HG03025 (cell line): ENCODE measurements at regions not wholly inside any gene's neighbourhood (a gene's known extent, or its start where the extent isn't known, plus 50 kb on each side); places are given as distances from the start of the nearest gene placed in this dataset.

Source experiments
- ATAC-seq: cut with Tn5 transposase; IDR thresholded peaks from one replicate; pipeline ENCODE4 v1.9.1; 2021; ENCODE audit warnings: mild to moderate bottlenecking, moderate library complexity; ENCODE audit not compliant: unreplicated experiment, low FRiP score

DNA sequence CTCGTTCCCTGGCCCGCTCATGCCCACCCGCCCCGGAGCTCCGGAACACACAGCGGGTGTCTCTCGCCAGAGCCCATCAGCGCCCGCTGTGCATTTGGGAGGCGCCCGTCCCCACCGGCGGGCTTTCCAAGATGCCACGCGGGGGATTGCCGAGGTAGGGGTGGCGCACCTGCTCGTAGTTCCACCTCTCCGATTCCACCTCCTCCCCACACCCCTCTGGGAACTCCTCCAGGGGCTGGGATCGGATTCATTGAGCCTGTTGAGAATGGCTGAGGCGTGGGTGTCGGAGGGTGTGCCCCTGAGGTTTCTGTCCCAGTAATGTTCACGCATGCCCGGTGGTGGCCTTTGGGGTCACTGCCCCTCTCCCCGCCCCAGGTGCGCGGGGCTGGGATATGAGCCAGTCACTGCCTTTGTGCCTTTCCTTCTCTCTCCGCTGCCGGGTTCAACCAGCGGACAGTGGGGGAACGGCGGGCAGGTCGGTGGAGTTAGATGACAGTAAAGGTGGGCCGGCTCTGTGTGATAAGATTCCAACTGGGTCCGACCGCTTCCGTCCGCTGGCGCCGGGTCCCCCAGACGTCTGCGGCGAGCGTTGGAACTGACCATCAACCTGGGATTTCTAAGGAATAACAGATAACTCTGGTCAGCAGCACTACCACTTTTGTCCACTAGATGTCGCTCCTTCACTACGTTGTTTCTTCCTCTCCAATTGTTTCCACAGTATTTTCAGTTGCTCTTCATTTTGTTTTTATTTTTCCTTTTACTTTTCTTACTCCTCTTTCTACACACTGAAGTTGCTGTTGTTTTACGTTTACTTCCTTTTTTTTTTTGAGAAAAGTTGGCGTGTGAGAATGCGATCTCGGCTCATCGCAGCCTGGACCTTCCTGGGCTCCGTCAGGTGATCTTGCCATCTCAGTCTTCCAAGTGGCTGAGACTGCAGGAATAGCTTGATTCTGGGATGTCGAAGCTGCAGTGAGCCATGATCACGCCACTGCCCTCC is 178.1 kb upstream of the ALG10B start:
- peak; percentile 66 for ATAC-seq

DNA sequence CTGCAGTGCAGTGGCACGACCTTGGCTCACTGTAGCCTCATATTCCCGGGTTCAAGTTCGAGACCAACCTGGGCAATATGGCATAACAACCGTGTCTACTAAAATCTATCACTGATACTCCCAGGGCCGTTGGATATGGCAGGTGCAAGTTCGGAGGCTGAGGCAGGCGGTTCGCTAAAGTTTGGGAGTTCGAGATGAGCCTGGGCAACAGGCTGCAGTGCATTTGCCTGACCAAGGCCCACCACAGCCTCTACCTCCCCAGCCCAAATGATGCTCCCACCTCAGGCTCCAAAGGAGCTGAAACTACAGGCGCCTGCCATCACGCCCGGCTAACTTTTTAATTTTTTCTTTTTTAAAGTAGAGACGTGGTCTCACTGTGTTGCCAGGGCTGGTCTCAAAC is 177.1 kb upstream of the ALG10B start:
- no peak for ATAC-seq

DNA sequence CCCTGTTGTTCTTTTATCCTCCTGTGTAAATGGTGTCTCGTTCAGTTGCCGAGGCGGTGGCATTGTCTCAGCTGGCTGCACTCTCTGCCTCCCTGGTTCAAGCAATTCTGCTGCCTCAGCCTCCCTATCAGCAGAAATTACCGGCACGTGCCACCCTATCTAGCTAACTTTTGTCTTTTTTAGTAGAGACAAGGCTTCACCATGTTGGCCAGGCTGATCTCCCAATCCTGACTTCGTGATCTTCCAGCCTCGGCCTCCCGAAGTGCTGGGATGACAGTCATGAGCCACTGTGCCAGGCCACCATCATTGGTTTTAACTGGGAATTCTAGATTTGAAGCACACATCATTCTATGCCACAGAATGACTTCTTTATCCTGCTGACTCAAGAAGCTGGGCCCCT is 175.3 kb upstream of the ALG10B start:
- ATAC-seq, result no peak

DNA sequence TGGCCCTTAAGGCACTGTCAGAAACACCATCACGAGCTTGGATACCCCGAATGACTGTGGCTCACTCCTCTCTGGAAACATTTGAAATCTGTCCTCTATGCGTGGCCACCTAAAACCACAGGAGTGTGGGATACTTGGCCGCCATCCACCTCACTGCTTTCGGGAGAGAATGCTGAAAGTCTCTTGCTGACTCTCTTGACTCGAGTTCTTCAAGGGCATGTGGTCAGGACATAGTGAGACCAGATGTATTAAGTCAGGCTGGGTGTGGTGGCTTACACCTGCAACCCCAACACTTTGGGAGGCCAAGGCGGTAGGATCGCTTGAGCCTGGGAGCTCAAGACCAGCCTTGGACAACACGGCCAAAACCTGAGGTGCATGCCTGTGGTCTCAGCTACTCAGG is 174.7 kb upstream of the ALG10B start:
- ATAC-seq, result no peak

DNA sequence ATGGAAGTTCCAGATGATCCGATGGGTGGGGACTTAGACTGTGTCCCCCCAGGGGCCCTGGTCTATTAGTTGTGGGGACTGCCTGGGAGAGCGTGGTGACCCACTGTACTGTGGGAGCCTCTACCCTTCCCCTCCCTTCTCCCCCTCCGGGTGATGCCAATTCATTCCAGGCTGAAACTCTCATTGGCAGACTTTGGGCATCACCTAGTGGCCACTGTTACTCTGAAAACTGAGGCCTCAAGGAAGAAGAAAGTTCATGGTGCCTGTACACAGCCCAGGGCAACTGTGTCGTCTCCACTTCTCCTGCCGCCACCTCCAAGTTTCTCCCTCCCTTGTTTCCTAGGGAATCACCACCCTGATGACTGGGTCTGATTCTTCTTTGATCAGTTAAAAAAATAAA is 173.6 kb upstream of the ALG10B start:
- ATAC-seq, result no peak

DNA sequence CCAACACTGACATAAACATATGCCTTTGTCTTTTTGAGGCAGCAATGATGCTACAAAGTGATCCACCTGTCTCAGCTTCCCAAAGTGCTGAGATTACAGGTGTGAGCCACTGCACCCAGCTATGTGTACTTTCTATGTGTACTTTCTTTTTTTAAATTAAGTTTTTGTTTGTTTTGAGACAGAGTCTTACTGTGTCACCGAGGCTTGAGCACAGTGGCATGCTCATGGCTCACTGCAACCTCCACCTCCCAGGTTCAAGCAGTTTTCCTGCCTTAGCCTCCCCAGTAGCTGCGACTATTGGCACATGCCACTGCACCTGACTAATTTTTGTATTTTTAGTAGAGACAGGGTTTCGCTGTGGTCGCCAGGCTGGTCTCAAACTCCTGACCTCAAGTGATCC is 172.5 kb upstream of the ALG10B start:
- no peak for ATAC-seq

DNA sequence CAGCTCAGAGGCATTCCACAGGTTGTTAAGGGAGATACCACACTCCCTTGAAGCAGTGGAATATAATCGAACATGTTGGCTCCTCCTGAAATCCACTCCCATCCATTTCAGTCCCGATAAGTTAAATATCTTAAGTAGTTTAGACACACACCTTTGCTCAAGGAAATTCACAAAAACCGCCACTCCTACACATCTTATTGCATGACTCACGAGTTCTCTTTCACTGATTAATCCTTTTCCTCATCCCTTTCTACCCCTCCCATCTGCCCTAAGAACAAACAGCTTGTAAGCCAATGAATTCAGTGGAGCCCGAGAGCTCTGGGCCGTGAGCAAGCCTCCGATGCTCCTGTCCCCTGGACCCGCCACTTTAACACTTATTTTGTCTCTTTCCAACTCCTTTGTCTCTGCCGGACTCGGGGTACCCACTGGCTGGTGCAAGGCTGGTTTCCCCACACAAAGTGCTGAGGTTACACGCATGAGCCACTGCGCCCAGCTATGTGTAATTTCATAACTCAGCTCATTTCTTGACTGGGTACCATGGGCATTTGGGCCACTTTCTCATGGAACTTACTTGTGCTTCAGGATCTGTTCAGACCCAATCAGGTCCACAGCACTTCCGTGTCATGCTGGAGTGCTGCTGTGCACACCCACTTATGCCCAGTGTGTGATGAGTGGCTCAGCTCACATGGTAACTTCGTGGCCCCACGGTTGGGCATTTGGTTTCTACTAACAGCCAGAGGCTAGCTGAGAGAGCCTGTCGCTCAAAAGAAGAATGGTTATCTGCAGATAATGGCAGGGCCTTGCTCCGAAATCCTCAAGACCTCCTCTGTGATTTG is 171.8 kb upstream of the ALG10B start:
- ATAC-seq, result no peak

DNA sequence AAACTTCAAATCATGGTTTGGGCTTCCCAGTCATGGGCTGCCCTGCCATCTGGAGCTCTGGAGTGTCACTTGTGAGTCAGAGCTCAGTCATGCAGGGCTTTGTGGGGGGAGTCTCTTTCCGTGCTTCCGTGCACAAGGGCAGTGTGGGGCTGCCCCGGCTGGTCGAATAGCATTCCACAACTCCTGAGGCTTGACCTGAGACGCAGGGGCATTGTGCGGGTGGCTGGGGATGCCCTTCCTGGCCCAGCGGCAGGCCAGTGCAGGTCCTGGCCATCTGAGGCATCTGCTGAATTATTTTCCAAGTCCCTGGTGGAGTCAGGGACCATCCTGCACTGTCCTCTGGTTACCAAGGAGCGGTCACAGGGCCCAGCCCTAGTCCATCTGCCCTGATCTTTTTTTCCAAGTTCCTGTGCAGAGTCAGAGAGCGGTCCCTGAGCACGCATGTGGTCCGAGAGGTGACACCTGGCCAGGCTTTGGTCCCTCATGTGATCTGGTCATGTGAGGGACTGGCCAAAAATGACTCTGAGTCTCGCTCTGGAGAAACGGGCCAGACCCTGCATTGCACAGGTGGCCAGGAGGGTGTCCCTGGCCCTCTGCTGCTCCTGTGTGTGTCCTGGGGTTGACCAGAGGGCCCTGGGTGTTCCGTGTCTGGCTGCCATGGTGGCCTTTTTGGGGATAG is 167.0 kb upstream of the ALG10B start:
- ATAC-seq, result no peak

DNA sequence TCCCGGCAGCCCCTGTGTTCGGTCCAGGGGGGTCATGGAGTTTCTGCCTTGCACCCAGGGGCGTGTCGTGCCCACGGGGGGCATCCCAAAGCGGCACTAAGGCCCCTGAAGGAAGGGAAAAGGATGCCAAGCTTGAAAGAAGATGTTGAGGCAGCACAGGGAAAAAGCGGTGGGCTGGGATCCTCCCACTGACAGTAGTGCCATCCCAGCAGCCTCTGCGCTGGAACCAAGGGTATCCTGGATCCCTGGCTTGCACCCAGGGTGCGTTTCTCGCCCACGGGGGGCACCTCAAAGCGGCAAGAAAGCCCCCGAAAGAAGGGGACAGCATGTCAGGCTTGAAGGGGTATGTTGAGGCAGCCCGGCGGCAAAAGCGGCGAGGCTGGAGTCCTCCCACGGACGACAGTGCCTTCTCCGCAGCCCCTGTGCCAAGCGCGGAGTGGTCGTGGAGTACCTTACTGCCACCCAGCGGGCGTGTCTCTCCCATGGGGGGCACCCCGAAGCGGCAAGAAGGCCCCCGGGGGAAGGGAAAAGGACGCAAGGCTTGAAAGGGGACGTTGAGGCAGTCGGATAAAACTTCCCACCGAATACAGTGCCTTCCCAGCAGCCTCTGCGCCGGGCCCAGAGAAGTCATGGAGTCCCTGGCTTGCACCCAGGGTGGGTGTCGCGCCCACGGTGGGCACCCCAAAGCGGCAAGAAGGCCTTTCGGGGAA is 164.4 kb upstream of the ALG10B start:
- ATAC-seq, result no peak

DNA sequence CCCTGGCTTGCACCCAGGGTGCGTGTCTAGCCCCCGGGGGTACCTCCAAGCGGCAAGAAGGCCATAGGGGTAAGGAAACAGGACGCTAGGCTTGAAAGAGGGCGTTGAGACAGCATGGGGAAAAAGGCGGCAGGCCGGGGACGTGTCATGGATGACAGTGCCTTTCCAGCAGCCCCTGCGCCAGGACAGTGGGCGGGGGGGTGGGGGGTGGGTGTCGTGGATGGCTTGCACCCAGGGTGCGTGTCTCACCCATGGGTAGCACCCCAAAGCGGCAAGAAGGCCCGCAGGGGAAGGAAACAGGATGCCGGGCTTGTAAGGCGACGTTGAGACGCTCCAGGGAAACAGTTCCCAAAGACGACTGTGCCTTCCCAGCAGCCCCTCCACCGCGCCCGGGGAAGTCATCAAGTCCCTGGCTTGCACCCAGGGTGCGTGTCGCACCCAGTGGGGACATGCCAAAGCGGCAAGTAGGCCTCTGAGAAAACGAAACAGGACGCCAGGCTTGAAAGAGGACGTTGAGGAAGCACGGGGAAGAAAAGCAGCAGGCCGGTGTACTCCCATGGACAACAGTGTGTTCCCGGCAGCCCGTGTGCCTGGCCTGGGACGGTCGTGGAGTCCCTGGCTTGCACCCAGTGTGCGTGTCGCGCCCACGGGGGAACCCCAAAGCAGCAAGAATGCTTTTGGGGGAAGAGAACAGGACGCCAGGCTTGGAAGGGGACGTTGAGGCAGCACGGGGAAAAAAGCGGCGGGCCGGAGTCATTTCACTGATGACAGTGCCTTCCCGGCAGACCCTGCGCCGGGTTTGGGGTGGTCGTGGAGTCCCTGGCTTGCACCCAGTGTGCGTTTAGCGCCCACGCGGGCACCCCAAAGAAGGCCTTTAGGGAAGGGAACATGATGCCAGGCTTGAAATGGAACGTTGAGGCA is 163.5 kb upstream of the ALG10B start:
- ATAC-seq, result no peak

DNA sequence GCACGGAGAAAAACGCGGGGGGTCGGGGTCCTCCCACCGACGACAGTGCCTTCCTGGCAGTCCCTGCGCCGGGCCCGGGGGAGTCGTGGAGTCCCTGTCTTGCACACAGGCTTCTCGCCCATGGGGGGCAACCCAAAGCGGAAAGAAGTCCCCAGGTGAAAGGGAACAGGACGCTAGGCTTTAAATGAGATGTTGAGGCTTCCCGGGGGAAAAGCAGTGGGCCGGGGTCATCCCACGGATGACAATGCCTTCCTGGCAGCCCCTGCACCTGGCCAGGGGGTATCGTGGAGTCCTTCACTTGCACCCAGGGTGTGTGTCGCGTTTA is 162.9 kb upstream of the ALG10B start:
- no peak for ATAC-seq

DNA sequence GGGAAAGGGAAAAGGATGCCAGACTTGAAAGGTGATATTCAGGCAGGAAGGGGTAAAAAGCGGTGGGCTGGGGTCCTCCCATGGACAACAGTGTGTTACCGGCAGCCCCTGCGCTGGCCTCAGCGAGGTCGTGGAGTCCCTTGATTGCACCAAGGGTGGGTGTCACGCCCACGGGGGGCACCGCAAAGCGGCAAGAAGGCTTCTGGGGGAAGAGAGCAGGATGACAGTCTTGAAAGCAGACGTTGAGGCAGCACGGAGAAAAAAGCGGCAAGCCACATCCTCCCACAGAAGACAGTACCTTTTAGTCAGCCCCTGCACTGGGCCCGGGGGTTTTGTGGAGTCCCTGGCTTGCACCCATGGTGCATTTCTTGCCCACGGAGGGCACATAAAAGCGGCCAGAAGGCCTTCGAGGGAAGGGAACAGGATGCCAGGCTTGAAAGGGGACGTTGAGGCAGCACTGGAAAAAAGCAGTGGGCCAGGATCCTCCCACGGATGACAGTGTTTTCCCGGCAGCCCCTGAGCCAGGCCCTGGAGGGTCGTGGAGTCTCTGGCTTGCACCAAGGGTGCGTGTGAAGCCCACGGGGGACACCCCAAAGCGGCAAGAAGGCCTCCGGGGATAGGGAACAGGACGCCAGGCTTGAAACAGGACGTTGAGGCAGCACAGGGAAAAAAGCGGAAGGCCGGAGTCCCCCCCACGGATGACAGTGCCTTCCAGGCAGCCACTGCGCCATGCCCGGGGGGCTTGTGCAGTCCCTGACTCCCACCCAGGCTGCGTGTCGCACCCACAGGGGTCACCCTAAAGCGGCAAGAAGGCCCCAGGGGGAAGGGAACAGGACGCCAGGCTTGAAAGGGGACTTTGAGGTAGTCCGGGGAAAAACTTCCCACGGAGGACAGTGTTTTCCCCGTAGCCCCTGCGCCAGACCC is 162.2 kb upstream of the ALG10B start:
- no peak for ATAC-seq

DNA sequence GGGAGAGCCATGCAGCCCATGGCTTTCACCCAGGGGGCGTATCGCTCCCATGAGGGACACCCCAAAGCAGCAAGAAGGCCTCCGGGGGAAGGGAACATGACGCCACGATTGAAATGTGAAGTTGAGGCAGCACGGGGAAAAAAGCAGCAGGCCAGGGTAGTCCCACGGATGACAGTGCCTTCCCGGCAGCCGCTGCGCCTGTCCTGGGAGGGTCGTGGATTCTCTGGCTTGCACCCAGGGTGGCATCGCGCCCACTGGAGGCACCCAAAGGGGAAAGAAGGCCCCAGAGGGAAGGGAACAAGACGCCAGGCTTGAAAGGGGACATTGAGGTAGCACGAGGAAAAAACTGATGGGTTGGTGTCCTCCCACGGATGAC is 161.6 kb upstream of the ALG10B start:
- no peak for ATAC-seq

DNA sequence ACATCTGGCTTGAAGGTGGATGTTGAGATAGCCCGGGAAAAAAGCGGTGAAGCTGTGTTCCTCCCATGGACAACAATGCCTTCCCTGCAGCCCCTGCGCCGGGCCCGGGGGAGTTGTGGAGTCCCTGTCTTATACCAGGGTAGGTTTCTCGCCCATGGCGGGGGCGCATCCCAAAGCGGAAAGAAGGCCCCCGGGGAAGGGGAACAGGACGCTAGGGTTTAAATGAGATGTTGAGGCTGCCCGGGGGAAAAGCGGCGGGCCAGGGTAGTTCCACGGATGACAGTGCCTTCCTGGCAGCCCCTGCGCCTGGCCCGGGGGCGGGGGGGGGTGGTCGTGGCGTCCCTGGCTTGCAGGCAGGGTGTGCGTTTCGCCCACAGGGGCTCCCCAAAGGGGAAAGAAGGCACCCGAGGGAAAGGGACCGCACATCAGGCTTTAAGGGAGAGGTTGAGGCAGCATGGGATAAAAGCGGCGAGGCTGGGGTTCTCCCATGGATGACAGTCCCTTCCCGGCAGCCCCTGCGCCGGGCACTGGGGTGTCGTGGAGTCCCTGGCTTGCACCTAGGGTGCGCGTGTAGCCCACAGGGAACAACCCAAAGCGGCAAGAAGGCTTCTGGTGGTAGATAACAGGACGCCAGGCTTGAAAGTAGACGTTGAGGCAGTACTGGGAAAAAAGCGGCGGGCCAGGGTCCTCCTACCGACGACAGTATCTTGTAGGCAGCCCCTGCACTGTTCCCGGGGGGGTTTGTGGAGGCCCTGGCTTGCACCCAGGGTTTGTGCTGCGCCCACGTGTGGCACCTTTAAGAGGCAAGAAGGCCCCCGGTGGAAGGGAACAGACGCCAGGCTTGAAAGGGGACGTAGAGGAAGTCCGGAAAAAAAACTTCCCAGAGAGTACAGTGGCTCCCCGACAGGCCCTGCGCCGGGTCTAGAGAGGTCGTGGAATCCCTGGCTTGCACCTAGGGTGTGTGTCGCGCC is 160.8 kb upstream of the ALG10B start:
- no peak for ATAC-seq

DNA sequence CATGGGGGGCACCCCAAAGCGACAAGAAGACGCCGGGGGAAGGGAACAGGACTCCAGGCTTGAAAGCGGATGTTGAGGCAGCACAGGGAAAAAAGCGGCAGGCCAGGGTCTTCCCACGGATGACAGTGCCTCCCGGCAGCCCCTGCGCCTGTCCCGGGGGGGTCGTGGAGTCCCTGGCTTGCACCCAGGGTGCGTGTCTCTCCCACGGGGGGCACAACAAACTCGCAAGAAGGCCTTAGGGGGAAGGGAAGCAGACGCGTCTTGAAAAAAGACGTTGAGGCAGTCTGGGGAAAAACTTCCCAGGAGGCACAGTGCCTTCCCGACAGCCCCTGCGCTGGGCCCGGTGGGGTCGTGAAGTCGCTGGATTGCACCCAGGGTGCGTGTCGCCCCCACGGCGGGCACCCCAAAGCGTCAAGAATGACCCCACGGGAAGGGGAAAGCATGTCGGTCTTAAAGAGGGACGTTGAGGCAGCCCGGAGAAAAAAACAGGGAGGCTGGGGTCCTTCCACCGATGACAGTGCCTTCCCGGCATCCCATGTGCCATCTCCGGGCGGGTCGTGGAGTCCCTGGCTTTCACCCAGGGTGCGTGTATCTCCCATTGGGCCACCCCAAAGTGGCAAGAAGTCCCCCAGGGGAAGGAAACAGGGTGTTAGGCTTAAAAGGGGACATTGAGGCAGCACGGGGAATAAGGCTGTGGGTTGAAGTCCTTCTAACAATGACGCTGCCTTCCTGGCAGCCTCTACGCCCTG is 159.9 kb upstream of the ALG10B start:
- ATAC-seq, result no peak

DNA sequence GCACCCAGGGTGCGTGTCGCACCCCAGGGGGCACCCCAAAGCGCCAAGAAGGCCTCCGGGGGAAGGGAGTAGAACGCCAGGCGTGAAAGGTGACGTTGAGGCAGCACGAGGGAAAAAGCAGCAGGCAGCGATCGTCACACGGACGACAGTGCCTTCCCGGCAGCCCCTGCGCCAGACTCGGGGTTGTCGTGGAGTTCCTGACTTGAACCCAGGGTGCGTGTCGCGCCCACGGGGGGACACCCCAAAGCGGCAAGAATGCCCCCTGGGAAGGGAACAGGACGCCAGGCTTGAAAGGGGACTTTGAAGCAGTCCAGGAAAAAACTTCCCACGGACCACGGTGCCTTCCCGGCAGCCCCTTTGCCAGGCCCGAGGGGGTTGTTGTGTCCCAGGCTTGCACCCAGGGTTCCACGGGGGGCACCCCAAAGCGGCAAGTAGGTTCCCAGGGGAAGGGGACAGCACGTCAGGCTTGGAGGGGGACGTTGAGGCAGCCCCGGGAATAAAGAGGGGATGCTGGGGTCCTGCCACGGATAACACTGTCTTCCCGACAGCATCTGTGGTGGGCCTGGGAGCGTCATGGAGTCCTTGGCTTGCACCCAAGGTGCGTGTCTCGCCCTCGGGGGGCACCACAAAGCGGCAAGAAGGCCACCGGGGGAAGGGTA is 159.2 kb upstream of the ALG10B start:
- ATAC-seq, result no peak
